ENCODE measurements at regions not wholly inside any gene's neighbourhood (a gene's known extent, or its start where the extent isn't known, plus 50 kb on each side); places are given as distances from the start of the nearest gene placed in this dataset.

DNA sequence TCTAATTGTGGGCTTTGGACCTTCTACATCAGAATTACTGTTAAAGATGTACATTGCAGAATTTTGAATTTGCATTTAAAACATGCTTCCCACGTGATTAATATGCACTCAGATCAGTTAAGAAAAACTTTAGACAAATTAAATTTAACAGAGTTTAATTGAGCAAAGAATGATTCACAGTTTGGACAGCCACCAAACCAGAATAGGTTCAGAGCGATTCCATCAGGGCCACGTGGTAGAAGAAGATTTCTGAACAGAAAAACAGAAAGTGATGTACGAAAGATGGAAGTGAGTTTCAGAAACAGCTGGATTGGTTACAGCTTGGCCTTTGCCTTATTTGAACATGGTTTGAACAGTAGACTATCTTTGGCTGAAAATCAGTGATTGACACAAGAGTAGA is 704.2 kb upstream of the MAP3K7 start:
- Histone ChIP-seq H3K36me3 (replicated peaks in 1 of 2; ENCODE audit: control insufficient read depth in 1 of 2, insufficient read depth in 2 of 2, low read length in 2 of 2) (no peaks in the 10 kb centered on the region), H3K4me1 (ENCODE audit: control insufficient read depth in 1 of 2, insufficient read depth in 2 of 2, low read length in 2 of 2) (no peaks in the 10 kb centered on the region), H3K27me3 (ENCODE audit: control insufficient read depth in 2 of 2, insufficient read depth in 2 of 2, low read length in 2 of 2) (no peaks in the 10 kb centered on the region), H2AFZ (ENCODE audit: insufficient read depth, low read depth, low read length, poor library complexity, severe bottlenecking) (no peak overlapping the region), H3K4me3 (replicated peaks in 1 of 3; ENCODE audit: low read depth in 2 of 3, low read length in 3 of 3) (no peak overlapping the region), H3K9ac (ENCODE audit: insufficient read depth, low read length, poor library complexity, severe bottlenecking) (no peak overlapping the region), H3K79me2 (ENCODE audit: insufficient read depth, low read length) (no peaks in the 10 kb centered on the region), H3K27ac (ENCODE audit: low read depth in 1 of 2, low read length in 2 of 2) (no peak overlapping the region), H3K4me2 (replicated peaks; ENCODE audit: extremely low read depth, low read length, poor library complexity, severe bottlenecking) (no peak overlapping the region), H3K9me3 (replicated peaks in 1 of 2; ENCODE audit: control insufficient read depth in 1 of 2, insufficient read depth in 1 of 2, low read length in 2 of 2) (no peaks in the 10 kb centered on the region), H4K20me1 (ENCODE audit: insufficient read depth, low read length) (no peaks in the 10 kb centered on the region)
- Mint-ChIP-seq H3K4me3 (no peak overlapping the region), H3K36me3 (no peaks in the 10 kb centered on the region), H3K27ac (no peak overlapping the region), H3K9me3 (peaks cover 0 to 6% (median 3%) of the 10 kb centered on the region in 7 donors), H3K27me3 (ENCODE audit: low read depth in 3 of 3) (no peaks in the 10 kb centered on the region), H3K4me1 (no peaks in the 10 kb centered on the region)
- intact Hi-C loops (cut with micrococcal nuclease) = no loop called here
- DNase-seq = no peak
- 100% methylated on average over 3 of the region's 4 CpGs for WGBS (ENCODE audit: insufficient coverage)
- TF ChIP-seq, protein P1, sequence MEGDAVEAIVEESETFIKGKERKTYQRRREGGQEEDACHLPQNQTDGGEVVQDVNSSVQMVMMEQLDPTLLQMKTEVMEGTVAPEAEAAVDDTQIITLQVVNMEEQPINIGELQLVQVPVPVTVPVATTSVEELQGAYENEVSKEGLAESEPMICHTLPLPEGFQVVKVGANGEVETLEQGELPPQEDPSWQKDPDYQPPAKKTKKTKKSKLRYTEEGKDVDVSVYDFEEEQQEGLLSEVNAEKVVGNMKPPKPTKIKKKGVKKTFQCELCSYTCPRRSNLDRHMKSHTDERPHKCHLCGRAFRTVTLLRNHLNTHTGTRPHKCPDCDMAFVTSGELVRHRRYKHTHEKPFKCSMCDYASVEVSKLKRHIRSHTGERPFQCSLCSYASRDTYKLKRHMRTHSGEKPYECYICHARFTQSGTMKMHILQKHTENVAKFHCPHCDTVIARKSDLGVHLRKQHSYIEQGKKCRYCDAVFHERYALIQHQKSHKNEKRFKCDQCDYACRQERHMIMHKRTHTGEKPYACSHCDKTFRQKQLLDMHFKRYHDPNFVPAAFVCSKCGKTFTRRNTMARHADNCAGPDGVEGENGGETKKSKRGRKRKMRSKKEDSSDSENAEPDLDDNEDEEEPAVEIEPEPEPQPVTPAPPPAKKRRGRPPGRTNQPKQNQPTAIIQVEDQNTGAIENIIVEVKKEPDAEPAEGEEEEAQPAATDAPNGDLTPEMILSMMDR (IDR thresholded peaks at IDR 0.05) = no peak

DNA sequence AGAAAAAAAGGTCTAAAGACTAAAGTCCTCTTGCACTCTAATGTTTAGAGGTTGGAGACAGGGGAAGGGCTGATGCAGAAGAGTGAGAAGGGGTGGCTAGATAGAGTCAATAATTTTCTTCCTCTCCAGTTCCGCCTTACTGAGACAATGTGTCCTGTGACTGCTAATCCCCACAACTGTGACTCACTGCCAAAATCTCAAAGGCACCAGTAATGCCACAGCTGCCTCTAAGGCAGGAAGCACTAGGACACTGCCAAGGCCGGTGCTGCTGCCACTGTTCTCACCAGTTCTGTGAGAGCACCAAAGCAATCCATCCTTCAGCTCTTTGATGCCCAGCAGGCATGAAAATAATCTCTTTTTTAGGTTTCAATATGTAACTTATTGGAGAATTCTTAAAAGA is 701.9 kb upstream of the MAP3K7 start:
- no peaks in the 10 kb centered on the region for H3K4me1 ChIP-seq (ENCODE audit: control insufficient read depth in 1 of 2, insufficient read depth in 2 of 2, low read length in 2 of 2)
- intact Hi-C loops (cut with micrococcal nuclease) = no loop called here
- H3K27ac Mint-ChIP-seq = no peak overlapping the region
- H2AFZ ChIP-seq (ENCODE audit: insufficient read depth, low read depth, low read length, poor library complexity, severe bottlenecking) = no peak overlapping the region
- H3K27me3 ChIP-seq (ENCODE audit: control insufficient read depth in 2 of 2, insufficient read depth in 2 of 2, low read length in 2 of 2) = no peaks in the 10 kb centered on the region
- H3K27me3 Mint-ChIP-seq (ENCODE audit: low read depth in 3 of 3) = no peaks in the 10 kb centered on the region
- no peaks in the 10 kb centered on the region for H3K9me3 ChIP-seq (replicated peaks in 1 of 2; ENCODE audit: control insufficient read depth in 1 of 2, insufficient read depth in 1 of 2, low read length in 2 of 2)
- H3K9ac ChIP-seq (ENCODE audit: insufficient read depth, low read length, poor library complexity, severe bottlenecking) = no peak overlapping the region
- no peaks in the 10 kb centered on the region for H3K36me3 Mint-ChIP-seq
- DNase-seq = no peak
- TF ChIP-seq, protein P1 (IDR thresholded peaks at IDR 0.05) = no peak
- H3K4me3 ChIP-seq (replicated peaks in 1 of 3; ENCODE audit: low read depth in 2 of 3, low read length in 3 of 3) = no peak overlapping the region
- no peaks in the 10 kb centered on the region for H3K36me3 ChIP-seq (replicated peaks in 1 of 2; ENCODE audit: control insufficient read depth in 1 of 2, insufficient read depth in 2 of 2, low read length in 2 of 2)
- H3K79me2 ChIP-seq (ENCODE audit: insufficient read depth, low read length) = no peaks in the 10 kb centered on the region
- WGBS (ENCODE audit: insufficient coverage) = 88% methylated on average over 2 of the region's 2 CpGs
- H3K9me3 Mint-ChIP-seq = peaks cover 0 to 6% (median 2%) of the 10 kb centered on the region in 7 donors
- H3K4me2 ChIP-seq (replicated peaks; ENCODE audit: extremely low read depth, low read length, poor library complexity, severe bottlenecking) = no peak overlapping the region
- no peak overlapping the region for H3K27ac ChIP-seq (ENCODE audit: low read depth in 1 of 2, low read length in 2 of 2)
- H3K4me3 Mint-ChIP-seq = no peak overlapping the region
- H3K4me1 Mint-ChIP-seq = no peaks in the 10 kb centered on the region
- H4K20me1 ChIP-seq (ENCODE audit: insufficient read depth, low read length) = no peaks in the 10 kb centered on the region
